HEK293T (cell line): ENCODE measurements at regions not wholly inside any gene's neighbourhood (a gene's known extent, or its start where the extent isn't known, plus 50 kb on each side); places are given as distances from the start of the nearest gene placed in this dataset.

ENCODE experiments used
- CTCF ChIA-PET: fragments of 350-600 bp; formaldehyde crosslinking; extraction: SDS; loops from one replicate; lab custom pipeline; 2021; ENCODE audit warnings: antibody characterized with exemption, inconsistent platforms; lab: Yijun Ruan, JAX
- POLR2A ChIA-PET: fragments of 350-600 bp; formaldehyde crosslinking; extraction: SDS; loops from one replicate; lab custom pipeline; 2020; ENCODE audit warnings: antibody characterized with exemption, inconsistent platforms; lab: Yijun Ruan, JAX
- DNase-seq: peaks from one replicate; pipeline ENCODE4 v3.0.0; 2012; ENCODE audit warnings: mixed read lengths; ENCODE audit errors: extremely low spot score
- ARNT ChIP-seq: fragments of 450-650 bp; IDR thresholded peaks from 2 replicates; pipeline ENCODE4 v1.6.1; 2017; ENCODE audit warnings: mild to moderate bottlenecking
- BHLHE40 ChIP-seq: fragments of 450-650 bp; IDR thresholded peaks from 2 replicates; pipeline ENCODE4 v1.6.1; 2016; ENCODE audit warnings: mild to moderate bottlenecking, moderate library complexity, borderline replicate concordance
- CTBP1 ChIP-seq: fragments of 450-650 bp; IDR thresholded peaks from 2 replicates; pipeline ENCODE4 v1.6.1; 2016; ENCODE audit warnings: borderline replicate concordance
- ELF4 ChIP-seq: fragments of 450-650 bp; IDR thresholded peaks from 2 replicates; pipeline ENCODE4 v1.6.1; 2017; ENCODE audit warnings: antibody characterized with exemption
- FOXA1 ChIP-seq: fragments of 450-650 bp; IDR thresholded peaks from 2 replicates; pipeline ENCODE4 v1.6.1; 2016; ENCODE audit warnings: mild to moderate bottlenecking
- FOXK2 ChIP-seq: fragments of 450-650 bp; IDR thresholded peaks from 2 replicates; pipeline ENCODE4 v1.6.1; 2016; ENCODE audit warnings: mild to moderate bottlenecking
- FOXM1 ChIP-seq: fragments of 450-650 bp; IDR thresholded peaks from 2 replicates; pipeline ENCODE4 v1.6.1; 2017; ENCODE audit warnings: mild to moderate bottlenecking, borderline replicate concordance
- HDGF ChIP-seq: fragments of 450-650 bp; IDR thresholded peaks from 2 replicates; pipeline ENCODE4 v1.6.1; 2017; ENCODE audit warnings: antibody characterized with exemption, borderline replicate concordance
- L3MBTL2 ChIP-seq: fragments of 450-650 bp; conservative IDR thresholded peaks from 2 replicates; pipeline ENCODE4 v1.6.1; 2016; ENCODE audit warnings: mild to moderate bottlenecking
- LEF1 ChIP-seq: fragments of 450-650 bp; IDR thresholded peaks from 2 replicates; pipeline ENCODE4 v1.6.1; 2017; ENCODE audit warnings: mild to moderate bottlenecking, borderline replicate concordance
- NFRKB ChIP-seq: fragments of 450-650 bp; IDR thresholded peaks from 2 replicates; pipeline ENCODE4 v1.6.1; 2016; ENCODE audit warnings: mild to moderate bottlenecking, moderate library complexity
- SP1 ChIP-seq: fragments of 450-650 bp; IDR thresholded peaks from 2 replicates; pipeline ENCODE4 v1.6.1; 2017
- SUZ12 ChIP-seq: fragments of 450-650 bp; IDR thresholded peaks from 2 replicates; pipeline ENCODE4 v1.6.1; 2016; ENCODE audit warnings: mild to moderate bottlenecking
- TARDBP ChIP-seq: fragments of 450-650 bp; IDR thresholded peaks from 2 replicates; pipeline ENCODE4 v1.6.1; 2016
- ZNF384 ChIP-seq: fragments of 450-650 bp; IDR thresholded peaks from 2 replicates; pipeline ENCODE4 v1.6.1; 2016
- TF ChIP-seq, protein P1 (sequence below): fragments of 450-650 bp; IDR thresholded peaks from 2 replicates; pipeline ENCODE4 v1.6.1; 2016

DNA sequence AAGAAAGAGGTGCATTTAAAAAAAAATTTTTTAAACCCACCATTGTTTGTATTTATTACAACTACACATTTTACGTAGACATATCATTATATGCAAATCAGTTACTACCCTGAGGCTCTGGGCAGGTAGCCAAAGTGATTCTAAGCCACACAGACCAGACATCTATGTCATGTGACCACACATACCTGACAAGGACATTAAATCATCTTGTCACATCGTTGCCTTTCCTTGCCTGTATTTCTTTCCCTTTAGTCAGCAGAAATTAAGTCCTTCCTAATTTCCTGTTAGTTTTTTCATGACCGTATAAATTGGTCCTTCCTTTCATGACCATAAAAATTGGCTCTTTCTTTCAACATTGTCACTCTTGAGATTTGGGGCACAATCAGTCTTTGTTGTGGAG, 134.2 kb upstream of the MARCHF11 start:
- ChIA-PET POLR2A (no interaction called here), CTCF (no interaction called here)
- TF ChIP-seq SP1 (no peak), ELF4 (no peak), L3MBTL2 (no peak), FOXM1 (no peak), TARDBP (no peak), NFRKB (no peak), ZNF384 (no peak), SUZ12 (no peak), LEF1 (no peak)
- TF ChIP-seq, protein P1, sequence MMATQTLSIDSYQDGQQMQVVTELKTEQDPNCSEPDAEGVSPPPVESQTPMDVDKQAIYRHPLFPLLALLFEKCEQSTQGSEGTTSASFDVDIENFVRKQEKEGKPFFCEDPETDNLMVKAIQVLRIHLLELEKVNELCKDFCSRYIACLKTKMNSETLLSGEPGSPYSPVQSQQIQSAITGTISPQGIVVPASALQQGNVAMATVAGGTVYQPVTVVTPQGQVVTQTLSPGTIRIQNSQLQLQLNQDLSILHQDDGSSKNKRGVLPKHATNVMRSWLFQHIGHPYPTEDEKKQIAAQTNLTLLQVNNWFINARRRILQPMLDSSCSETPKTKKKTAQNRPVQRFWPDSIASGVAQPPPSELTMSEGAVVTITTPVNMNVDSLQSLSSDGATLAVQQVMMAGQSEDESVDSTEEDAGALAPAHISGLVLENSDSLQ, result no peak
- no peak for DNase-seq

DNA sequence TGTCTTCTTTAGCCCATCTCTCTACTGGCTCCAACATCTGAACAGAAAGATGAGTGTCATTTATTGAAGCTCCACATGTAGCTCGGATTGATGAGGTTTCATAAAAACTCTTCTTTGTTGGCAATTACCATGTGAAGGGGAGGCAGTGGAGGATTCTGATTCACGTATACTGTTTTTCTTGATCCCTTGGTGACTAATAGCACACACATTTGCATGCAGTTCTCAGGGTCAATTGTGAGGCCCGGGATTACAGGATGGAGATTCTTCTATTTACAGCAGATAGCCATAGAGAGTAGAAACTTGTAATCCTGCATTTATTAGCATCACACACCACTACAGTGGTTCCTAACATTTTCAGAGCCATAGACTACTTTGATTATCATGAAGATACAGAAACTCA, 133.2 kb upstream of the MARCHF11 start:
- TF ChIP-seq, protein P1, result no peak
- no peak for TF ChIP-seq FOXA1
- no peak for TF ChIP-seq FOXM1
- TF ChIP-seq CTBP1, result no peak
- no peak for TF ChIP-seq ELF4
- no peak for TF ChIP-seq SUZ12
- no peak for TF ChIP-seq TARDBP
- no peak for TF ChIP-seq SP1
- TF ChIP-seq ZNF384, result no peak
- TF ChIP-seq HDGF, result no peak
- no peak for TF ChIP-seq LEF1
- no peak for TF ChIP-seq NFRKB
- TF ChIP-seq ARNT, result no peak
- TF ChIP-seq L3MBTL2, result no peak
- TF ChIP-seq BHLHE40, result no peak
- TF ChIP-seq FOXK2, result no peak
- POLR2A ChIA-PET, result no interaction called here
- no peak for DNase-seq
- CTCF ChIA-PET, result no interaction called here

DNA sequence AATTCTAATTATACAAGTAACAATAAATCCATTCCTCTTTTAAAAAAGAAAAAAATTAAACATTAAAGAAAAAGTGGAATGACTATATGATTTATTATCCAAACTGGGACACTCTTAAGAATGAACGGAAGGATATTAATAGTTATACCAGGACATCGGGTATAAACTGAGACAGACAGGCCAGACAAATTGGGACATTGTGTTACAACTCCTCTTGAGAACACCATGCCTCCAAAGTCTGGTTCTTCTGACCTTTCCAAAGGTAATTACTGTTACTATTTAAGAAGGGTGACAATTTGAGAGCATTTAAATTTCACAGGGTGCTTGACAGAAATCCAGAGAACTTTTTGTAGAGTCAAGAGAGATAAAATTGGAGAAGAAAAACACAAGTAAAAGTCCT, 132.1 kb upstream of the MARCHF11 start:
- POLR2A ChIA-PET, result no interaction called here
- TF ChIP-seq FOXK2, result no peak
- TF ChIP-seq ZNF384, result no peak
- no peak for TF ChIP-seq CTBP1
- no peak for TF ChIP-seq FOXM1
- TF ChIP-seq LEF1, result no peak
- TF ChIP-seq NFRKB, result no peak
- no peak for TF ChIP-seq TARDBP
- TF ChIP-seq BHLHE40, result no peak
- no peak for TF ChIP-seq L3MBTL2
- TF ChIP-seq ARNT, result no peak
- TF ChIP-seq SP1, result no peak
- TF ChIP-seq HDGF, result no peak
- TF ChIP-seq SUZ12, result no peak
- TF ChIP-seq, protein P1, result no peak
- TF ChIP-seq ELF4, result no peak
- TF ChIP-seq FOXA1, result no peak
- no peak for DNase-seq
- CTCF ChIA-PET, result no interaction called here

DNA sequence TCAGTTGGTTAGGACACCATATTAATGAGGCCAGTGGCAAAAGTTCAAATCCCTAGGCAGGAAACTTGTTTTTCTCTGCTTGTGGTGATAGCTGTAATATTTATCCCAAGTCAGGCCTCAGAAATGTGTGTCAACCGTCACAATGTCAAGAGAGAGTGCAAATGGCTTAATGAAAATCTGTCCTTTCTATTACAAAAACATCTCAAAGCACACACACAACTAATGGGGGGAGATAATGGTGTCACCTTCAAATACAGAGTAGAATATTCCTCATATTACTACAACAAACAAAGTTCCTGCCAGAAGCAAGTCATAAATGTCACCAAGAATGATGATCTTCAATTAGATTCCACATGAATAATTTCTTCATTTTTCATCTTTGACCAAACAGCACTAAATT, 127.2 kb upstream of the MARCHF11 start:
- ChIA-PET CTCF (no interaction called here), POLR2A (no interaction called here)
- TF ChIP-seq HDGF, result no peak
- no peak for TF ChIP-seq ELF4
- no peak for TF ChIP-seq FOXA1
- no peak for TF ChIP-seq TARDBP
- TF ChIP-seq, protein P1, result no peak; the same call in 1 of the 2 replicates
- TF ChIP-seq LEF1, result no peak
- no peak for TF ChIP-seq NFRKB
- TF ChIP-seq FOXM1, result no peak
- TF ChIP-seq SP1, result no peak
- TF ChIP-seq ARNT, result no peak
- no peak for TF ChIP-seq ZNF384
- TF ChIP-seq BHLHE40, result no peak
- DNase-seq, result no peak

DNA sequence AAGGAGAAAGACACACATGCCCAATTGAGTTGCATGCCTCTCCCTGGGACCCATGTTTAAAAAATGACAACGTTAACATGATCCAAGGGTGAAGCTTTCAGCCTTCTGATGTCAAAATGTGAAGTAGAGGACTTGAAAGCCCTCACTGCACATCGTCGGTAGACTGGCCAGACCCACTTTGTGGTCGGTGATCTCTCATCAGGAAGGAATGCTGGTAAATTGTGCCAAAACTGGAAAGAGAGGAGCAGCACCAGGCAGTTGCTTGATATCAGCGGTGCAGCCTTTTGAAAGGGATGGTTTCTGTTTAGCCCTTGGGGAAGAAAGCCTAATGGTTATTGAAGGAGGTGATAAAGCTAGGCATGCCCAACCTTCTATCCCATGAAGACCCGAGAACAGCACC, 125.3 kb upstream of the MARCHF11 start:
- DNase-seq, result no peak
- ChIA-PET POLR2A (no interaction called here), CTCF (no interaction called here)
- TF ChIP-seq FOXK2 (no peak), TARDBP (no peak), FOXM1 (no peak), FOXA1 (no peak), LEF1 (no peak), HDGF (no peak), ELF4 (no peak), L3MBTL2 (no peak), SUZ12 (no peak)

DNA sequence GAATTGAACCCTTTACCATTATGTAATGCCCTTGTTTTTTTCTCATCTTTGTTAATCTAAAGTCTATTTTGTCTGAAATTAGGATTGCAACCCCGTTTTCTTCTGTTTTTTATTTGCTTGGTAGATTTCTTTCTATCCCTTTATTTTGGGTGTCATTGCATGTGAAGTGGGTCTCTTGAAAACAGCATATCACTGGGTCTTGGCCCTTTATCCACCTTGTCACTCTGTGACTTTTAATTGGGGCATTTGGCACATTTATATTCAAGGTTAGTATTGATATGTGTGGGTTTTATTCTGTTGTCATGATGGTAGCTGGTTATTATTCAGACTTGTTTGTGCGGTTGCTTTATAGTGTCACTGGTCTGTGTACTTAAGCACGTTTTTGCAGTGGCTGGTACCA, 117.4 kb upstream of the MARCHF11 start:
- TF ChIP-seq L3MBTL2, result no peak
- TF ChIP-seq FOXA1, result no peak
- TF ChIP-seq FOXM1, result no peak
- no peak for TF ChIP-seq ELF4
- TF ChIP-seq NFRKB, result no peak
- no peak for TF ChIP-seq LEF1
- no peak for TF ChIP-seq ZNF384
- no peak for TF ChIP-seq HDGF
- TF ChIP-seq FOXK2, result no peak
- no peak for TF ChIP-seq SP1
- no peak for TF ChIP-seq CTBP1
- TF ChIP-seq, protein P1, result no peak
- TF ChIP-seq SUZ12, result no peak
- no peak for TF ChIP-seq ARNT
- TF ChIP-seq TARDBP, result no peak
- TF ChIP-seq BHLHE40, result no peak
- CTCF ChIA-PET, result no interaction called here
- POLR2A ChIA-PET, result no interaction called here
- no peak for DNase-seq
